Mesenchymal stem cell (in vitro differentiated cells and primary cell): ENCODE measurements at regions not wholly inside any gene's neighbourhood (a gene's known extent, or its start where the extent isn't known, plus 50 kb on each side); places are given as distances from the start of the nearest gene placed in this dataset. TPM values are rescaled to one million over a fixed set of nuclear protein-coding genes. Genes with fewer than 3 reads are reported as not detected.

Experiments used
- DNase-seq: peaks from one replicate; pipeline ENCODE4 v3.0.0-alpha.2; 2013
- H2AFZ ChIP-seq: one replicate; pipeline ENCODE4 v1.6.1; 2013; ENCODE audit warnings: low read depth, mild to moderate bottlenecking, control low read depth, inconsistent platforms, low read length, moderate library complexity
- H2AK5ac ChIP-seq: 2 replicates; pipeline ENCODE4 v1.6.1; 2013; ENCODE audit warnings: low read length, moderate library complexity, mild to moderate bottlenecking, inconsistent platforms; ENCODE audit not compliant: severe bottlenecking
- H2BK120ac ChIP-seq: one replicate; pipeline ENCODE4 v1.6.1; 2013; ENCODE audit warnings: low read depth, mild to moderate bottlenecking, inconsistent platforms, low read length, moderate library complexity
- H2BK12ac ChIP-seq, 2 experiments: one replicate each; pipeline ENCODE4 v1.6.1; 2013; ENCODE audit warnings: inconsistent platforms in 2 of 2, low read length in 2 of 2, mild to moderate bottlenecking in 2 of 2, moderate library complexity in 2 of 2, control low read depth in 1 of 2
- H2BK15ac ChIP-seq: one replicate; pipeline ENCODE4 v1.6.1; 2013; ENCODE audit warnings: mild to moderate bottlenecking, low read depth, inconsistent platforms; ENCODE audit not compliant: poor library complexity, severe bottlenecking
- H2BK5ac ChIP-seq: 2 replicates; pipeline ENCODE4 v1.6.1; 2013; ENCODE audit warnings: low read depth, mild to moderate bottlenecking, low read length, control low read depth, inconsistent platforms; ENCODE audit not compliant: poor library complexity, severe bottlenecking
- H3K14ac ChIP-seq, 2 experiments: one replicate each; pipeline ENCODE4 v1.6.1; 2013; ENCODE audit warnings: inconsistent platforms in 2 of 2, low read length in 2 of 2, control low read depth in 1 of 2, mild to moderate bottlenecking in 1 of 2, moderate library complexity in 1 of 2
- H3K18ac ChIP-seq, 2 experiments: one replicate each; pipeline ENCODE4 v1.6.1; 2013; ENCODE audit warnings: inconsistent platforms in 2 of 2, low read length in 2 of 2, control low read depth in 1 of 2, low read depth in 1 of 2, mild to moderate bottlenecking in 1 of 2
- H3K23ac ChIP-seq, 2 experiments: one replicate each; pipeline ENCODE4 v1.6.1; 2013; ENCODE audit warnings: inconsistent platforms in 2 of 2, low read length in 2 of 2, mild to moderate bottlenecking in 2 of 2, moderate library complexity in 2 of 2, control low read depth in 1 of 2
- H3K27ac ChIP-seq: 2 replicates; pipeline ENCODE4 v1.5.1; 2013; ENCODE audit warnings: mild to moderate bottlenecking, moderate library complexity, low read length, control low read depth, inconsistent platforms; ENCODE audit not compliant: poor library complexity, severe bottlenecking
- H3K27me3 ChIP-seq, 2 experiments: 2 replicates each; pipeline versions ENCODE4 v1.6.1 to v1.7.0; 2013; ENCODE audit warnings: low read length in 2 of 2, mild to moderate bottlenecking in 2 of 2, moderate library complexity in 2 of 2, control low read depth in 1 of 2, inconsistent platforms in 1 of 2; ENCODE audit not compliant: control insufficient read depth in 1 of 2, insufficient read depth in 1 of 2
- H3K36me3 ChIP-seq, 2 experiments: 2 replicates each; pipeline versions ENCODE4 v1.6.1 to v1.7.0; 2013; ENCODE audit warnings: low read length in 2 of 2, control low read depth in 1 of 2, inconsistent platforms in 1 of 2, low read depth in 1 of 2, mild to moderate bottlenecking in 1 of 2; ENCODE audit not compliant: insufficient read depth in 2 of 2, control insufficient read depth in 1 of 2
- H3K4ac ChIP-seq, 2 experiments: one replicate each; pipeline ENCODE4 v1.6.1; 2013; ENCODE audit warnings: inconsistent platforms in 2 of 2, low read length in 2 of 2, mild to moderate bottlenecking in 2 of 2, moderate library complexity in 2 of 2, control low read depth in 1 of 2, low read depth in 1 of 2
- H3K4me1 ChIP-seq: 2 replicates; pipeline ENCODE4 v1.6.1; 2013; ENCODE audit warnings: low read depth, low read length, control low read depth; ENCODE audit not compliant: control insufficient read depth, insufficient read depth
- H3K4me2 ChIP-seq: 2 replicates; pipeline ENCODE4 v1.6.1; 2013; ENCODE audit warnings: low read length, mild to moderate bottlenecking, inconsistent platforms; ENCODE audit not compliant: poor library complexity, severe bottlenecking
- H3K4me3 ChIP-seq, 2 experiments: 2 replicates each; pipeline versions ENCODE4 v1.5.1 to v1.7.0; 2013; ENCODE audit warnings: low read length in 2 of 2, mild to moderate bottlenecking in 2 of 2, control low read depth in 1 of 2, low read depth in 1 of 2; ENCODE audit not compliant: insufficient read depth in 1 of 2
- H3K79me1 ChIP-seq: replicated peaks from 2 replicates; pipeline ENCODE4 v1.6.1; 2013; ENCODE audit warnings: mild to moderate bottlenecking, control low read depth, low read length, inconsistent platforms; ENCODE audit not compliant: poor library complexity, severe bottlenecking
- H3K9ac ChIP-seq: 2 replicates; pipeline ENCODE4 v1.7.0; 2013; ENCODE audit warnings: mild to moderate bottlenecking, low read length, moderate library complexity
- H3K9me3 ChIP-seq: 2 replicates; pipeline ENCODE4 v1.7.0; 2013; ENCODE audit warnings: mild to moderate bottlenecking, low read length; ENCODE audit not compliant: control insufficient read depth
- H4K8ac ChIP-seq: one replicate; pipeline ENCODE4 v1.6.1; 2013; ENCODE audit warnings: inconsistent platforms, mild to moderate bottlenecking, low read length, moderate library complexity
- H4K91ac ChIP-seq: one replicate; pipeline ENCODE4 v1.6.1; 2013; ENCODE audit warnings: mild to moderate bottlenecking, low read length, inconsistent platforms
- small RNA-seq: library from polyadenylated mRNA; stranded (forward); fragments of <200 nt; extraction: miRNeasy Mini kit (QIAGEN cat#:217004); gene quantifications from one replicate; pipeline ENCODE3, GENCODE V24; 2013; ENCODE audit warnings: low read depth

DNA sequence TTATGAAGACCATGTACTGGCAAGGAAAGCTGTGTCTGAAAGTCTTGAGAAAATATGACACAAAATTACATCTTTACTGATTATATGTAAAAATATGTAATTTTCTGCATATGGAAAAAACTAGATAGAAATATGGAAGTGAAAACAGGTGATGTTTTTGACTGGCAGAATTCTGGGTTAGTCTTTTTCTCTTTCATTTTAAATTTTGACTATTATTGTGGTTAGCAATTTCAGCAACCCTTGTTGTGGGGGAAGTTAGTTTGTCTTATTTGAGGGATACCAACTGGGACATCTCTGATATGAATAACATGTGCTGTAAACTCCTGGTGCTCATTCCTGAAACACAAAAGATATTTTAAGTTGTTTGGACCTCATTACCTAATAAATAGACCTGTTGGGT is 49.9 kb upstream of the CPEB2 start:
- Histone ChIP-seq H3K18ac (no peak overlapping the region), H3K4me2 (no peak overlapping the region), H3K4me1 (no peaks in the 10 kb centered on the region), H3K79me1 (no peaks in the 10 kb centered on the region), H3K27ac (no peak overlapping the region), H3K14ac (no peak overlapping the region), H2AK5ac (no peak overlapping the region), H3K4ac (no peak overlapping the region), H4K8ac (no peak overlapping the region), H2BK15ac (no peak overlapping the region), H3K9ac (no peak overlapping the region), H3K36me3 (no peaks in the 10 kb centered on the region), H2BK5ac (no peak overlapping the region), H3K23ac (no peak overlapping the region), H3K9me3 (no peaks in the 10 kb centered on the region), H2BK120ac (no peak overlapping the region), H2AFZ (no peak overlapping the region), H3K27me3 (no peaks in the 10 kb centered on the region), H3K4me3 (no peak overlapping the region), H2BK12ac (no peak overlapping the region), H4K91ac (no peak overlapping the region)
- no peak for DNase-seq

Small RNA genes lying in the stretch of these regions (small RNA-seq; reads per million reads assigned to genes)
- gene RF00092, result not detected
